HG02884 (cell line): ENCODE measurements at regions not wholly inside any gene's neighbourhood (a gene's known extent, or its start where the extent isn't known, plus 50 kb on each side); places are given as distances from the start of the nearest gene placed in this dataset.

Experiments used
- ATAC-seq: cut with Tn5 transposase; IDR thresholded peaks from one replicate; pipeline ENCODE4 v1.9.1; 2021; ENCODE audit warnings: mild to moderate bottlenecking, moderate library complexity; ENCODE audit not compliant: unreplicated experiment

GRCh38 chr10:120982507-120982906 is 131.3 kb downstream of the WDR11 start:
- no peak for ATAC-seq

DNA sequence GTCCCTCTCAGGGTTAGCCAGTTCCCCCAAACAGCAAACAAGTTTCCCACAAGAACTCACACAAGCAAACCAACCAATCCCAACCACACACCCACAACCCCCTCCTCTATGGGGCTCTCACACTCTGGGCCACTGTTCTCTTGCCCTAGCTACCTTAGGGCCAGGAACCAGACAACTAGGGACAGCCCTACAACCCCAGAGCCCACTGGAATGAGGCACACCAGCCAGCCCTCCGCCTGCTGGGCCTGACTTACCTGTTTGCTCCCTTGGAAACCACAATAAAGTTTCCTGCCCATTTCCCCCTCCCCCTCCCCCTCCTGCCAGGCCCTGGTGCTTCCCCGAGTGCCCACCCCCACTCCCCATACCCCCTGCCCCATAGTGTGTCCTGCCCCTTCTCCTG is 132.6 kb downstream of the WDR11 start:
- no peak for ATAC-seq

DNA sequence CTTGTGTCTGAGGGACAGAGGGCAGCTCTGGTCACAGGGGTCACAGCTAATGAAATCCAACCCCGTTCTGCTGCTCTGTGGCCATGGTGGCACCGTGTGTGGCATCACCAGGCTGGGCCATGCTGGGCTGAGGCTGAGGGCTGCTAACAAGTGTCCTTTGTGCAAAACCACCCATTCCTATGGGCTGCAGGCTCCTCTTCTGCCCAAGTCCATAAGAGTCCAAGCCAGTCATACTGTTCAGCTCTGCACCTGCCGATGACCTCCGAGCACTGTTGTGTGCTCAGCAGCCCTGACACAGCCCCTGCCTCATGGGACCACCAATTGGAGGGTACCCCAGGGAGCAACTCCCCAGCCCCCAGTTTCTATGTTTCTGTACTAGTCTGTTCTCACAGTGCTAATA is 133.1 kb downstream of the WDR11 start:
- no peak for ATAC-seq

GRCh38 chr10:120987359-120987758 is 136.2 kb downstream of the WDR11 start:
- ATAC-seq: no peak

GRCh38 chr10:120988751-120989150 is 137.6 kb downstream of the WDR11 start:
- no peak for ATAC-seq

DNA sequence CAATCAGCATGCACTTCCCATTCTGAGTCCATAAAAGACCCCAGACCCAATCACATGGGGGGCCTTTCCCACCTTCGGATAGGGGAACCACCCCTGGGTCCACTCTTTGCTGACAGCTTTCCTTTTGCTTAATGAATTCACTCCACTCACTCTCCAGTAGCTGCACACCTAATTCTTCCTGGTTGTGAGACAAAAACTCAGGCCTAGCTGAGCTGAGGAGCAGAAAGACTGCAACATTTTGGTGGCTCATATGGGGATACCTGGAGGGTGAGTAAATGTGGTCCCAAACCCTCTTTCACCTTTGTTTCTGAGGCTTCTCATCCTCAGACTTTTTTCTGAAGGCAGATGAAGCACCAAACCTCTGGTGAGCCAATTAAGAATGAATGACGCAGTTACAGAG is 138.1 kb downstream of the WDR11 start:
- no peak for ATAC-seq

- no peak for ATAC-seq
Measured at GRCh38 chr10:120989996-120990598, 138.9 kb downstream of the WDR11 start.

DNA sequence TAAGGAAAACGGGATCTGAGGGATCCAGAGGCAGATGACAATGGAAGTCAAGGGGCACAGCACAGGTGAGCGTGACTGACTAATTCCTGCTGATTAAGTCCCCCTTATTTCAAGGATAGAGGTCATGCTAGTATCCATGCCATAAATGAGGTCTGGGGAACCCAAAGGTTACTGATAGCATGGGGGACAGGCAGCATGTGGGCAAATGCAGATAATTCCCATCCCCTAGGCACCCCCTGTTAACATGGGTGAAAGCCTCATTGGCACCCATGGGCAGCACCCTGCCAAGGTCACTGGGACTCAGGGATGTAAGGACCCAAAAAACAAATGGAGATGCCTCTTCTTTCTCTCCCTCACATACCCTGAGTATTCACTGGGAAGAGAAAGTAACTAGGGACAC is 139.7 kb downstream of the WDR11 start:
- no peak for ATAC-seq

DNA sequence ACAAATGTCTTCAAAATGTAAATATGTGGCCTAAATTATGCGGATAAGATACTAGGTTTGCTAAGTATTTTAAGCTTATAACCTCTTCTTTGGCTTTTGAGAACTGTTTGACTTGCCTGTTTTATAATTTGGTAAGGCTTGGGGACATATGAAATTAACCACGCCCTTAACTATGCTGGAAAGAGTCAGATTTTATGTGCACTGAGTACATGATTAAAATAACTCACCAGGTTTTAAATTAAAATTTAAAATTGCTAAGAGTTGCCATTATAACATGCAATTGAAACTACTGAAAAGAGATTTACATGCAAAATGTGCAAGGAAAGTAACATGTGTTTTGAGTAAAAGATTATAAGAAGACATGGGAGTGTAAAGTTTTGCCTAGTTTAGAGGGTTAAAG is 141.9 kb downstream of the WDR11 start:
- no peak for ATAC-seq

- no peak for ATAC-seq
Measured at GRCh38 chr10:120995768-120996167, 144.6 kb downstream of the WDR11 start.

DNA sequence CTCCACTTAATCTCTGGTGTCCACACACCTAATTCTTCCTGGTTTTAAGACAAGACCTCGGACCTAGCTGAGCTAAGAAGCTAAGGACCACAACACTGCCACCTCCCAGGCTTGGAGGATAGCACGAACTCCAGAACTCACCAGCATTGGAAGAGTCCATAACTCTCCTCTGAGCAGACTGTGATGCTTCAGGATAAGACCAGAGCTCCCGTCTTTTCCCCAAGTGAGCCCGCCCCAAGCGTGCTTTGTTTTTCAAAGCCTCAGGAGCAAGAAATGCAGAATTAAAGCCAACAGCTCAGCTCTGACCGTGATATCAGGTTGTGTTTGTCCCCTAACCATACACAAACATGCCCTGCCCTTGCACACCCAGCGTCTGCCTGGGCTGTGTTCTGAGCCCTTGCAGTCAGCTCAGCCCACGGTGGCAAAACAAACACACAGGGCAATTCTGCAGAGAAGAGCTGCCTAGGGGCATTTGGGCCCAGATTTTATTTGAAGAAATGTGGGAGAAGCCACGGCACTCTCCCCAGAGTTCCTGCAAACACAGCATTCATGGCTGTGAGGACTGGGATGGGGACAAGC is 145.4 kb downstream of the WDR11 start:
- ATAC-seq: no peak

GRCh38 chr10:120997313-120997712 is 146.2 kb downstream of the WDR11 start:
- no peak for ATAC-seq

- no peak for ATAC-seq
Measured at GRCh38 chr10:120997756-120998155, 146.6 kb downstream of the WDR11 start.

GRCh38 chr10:120998251-120998650 is 147.1 kb downstream of the WDR11 start:
- ATAC-seq: no peak

DNA sequence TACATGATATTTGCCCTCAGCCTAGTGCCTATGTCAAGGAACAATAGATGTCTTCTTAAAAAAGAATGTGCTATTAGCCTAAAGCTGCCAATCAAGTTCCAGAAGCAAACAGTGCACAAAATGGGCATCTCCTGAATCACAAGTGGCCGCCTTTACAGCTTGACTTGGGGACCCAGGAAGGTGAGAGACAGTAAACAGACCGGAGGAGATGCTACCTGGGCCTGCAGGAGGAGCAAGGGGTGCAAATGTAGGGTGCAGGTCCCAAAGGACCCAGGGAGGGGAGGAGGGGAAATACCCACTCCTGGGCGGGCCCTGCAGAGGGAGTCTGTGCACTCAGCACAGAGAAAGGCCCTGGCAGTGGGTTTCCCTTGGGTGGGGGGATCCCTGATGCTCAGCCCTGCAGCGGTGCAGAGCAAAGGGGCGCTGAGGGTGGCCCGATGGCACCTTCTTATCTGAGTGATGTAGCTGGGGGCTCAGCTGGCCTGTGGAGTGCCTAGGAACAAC is 147.7 kb downstream of the WDR11 start:
- no peak for ATAC-seq

GRCh38 chr10:120999868-121000267 is 148.7 kb downstream of the WDR11 start:
- no peak for ATAC-seq

DNA sequence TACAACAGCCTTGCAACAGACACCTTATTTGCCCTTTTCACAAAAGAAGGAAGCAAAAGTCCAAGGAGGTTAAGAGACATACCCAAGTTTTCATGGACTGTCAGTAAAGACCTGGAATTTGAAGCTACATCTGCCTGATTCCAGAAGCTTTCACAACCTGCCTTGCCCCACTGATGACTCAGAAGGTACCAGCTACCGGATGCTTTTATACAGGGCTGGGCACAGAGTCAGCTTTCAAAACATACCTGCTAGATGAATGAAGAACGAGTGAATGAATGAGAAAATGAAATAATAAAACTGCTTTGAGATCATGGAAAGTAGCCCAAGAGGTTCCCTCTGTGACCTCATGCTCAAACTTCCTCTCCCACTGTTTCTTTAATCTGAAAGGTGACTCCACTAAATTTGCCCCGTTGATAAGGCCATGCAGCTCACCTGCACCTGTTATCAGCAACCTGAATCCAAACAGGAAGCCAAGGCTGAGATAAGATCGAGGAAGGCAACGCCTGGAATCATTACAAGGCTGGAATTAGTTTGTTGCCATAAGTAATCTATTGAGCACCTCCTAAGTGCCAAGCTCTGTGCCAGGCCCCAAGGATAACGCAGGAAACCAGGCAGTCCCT is 151.5 kb downstream of the WDR11 start:
- no peak for ATAC-seq

DNA sequence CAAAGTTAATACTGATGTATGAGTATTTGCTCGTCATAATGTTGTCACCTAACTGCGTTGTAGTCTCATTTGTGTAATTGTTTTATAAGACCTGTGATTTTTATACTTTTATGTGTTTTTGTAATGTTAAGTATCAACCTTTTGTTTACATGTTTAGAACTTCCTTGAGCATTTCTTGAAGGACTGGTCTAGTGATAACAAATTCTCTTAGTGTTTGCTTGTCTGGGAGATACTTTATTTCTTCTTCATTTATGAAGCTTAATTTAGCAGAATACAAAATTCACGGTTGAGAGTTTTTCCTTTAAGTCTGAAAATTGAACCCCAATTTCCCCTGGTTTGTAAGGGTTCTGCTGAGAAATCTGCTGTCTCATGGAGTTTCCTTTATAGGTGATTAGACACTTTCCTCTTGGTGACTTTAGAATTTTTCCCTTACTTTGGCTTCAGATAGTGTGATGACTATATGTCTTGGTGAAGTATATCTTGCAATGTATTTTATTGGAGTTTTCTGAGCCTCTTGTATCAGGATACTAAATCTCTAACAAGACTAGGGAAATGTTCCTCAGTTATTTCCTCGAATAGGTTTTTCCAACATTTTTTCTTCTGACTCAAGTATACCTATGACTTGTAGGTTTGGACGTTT is 154.9 kb downstream of the WDR11 start:
- no peak for ATAC-seq

DNA sequence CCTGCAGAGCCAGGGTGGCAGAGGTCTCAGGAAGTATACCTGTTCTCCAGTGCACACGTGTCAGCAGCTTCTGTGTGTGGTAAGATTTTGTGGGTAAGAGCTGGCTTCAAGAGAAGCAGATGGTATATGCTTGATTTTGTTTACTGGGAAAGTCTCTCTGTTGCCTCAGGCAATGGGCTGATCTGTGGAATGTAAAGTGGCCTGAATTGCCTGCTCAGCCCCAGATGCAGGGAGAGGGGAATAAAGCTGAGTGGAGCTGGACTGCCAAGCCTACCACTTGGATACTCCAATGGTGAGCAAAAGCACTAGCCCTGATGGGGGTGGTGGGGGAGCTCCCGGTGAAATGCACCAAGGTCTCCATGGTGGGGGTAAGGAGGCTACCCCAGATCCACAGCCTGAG is 156.1 kb downstream of the WDR11 start:
- ATAC-seq: no peak

DNA sequence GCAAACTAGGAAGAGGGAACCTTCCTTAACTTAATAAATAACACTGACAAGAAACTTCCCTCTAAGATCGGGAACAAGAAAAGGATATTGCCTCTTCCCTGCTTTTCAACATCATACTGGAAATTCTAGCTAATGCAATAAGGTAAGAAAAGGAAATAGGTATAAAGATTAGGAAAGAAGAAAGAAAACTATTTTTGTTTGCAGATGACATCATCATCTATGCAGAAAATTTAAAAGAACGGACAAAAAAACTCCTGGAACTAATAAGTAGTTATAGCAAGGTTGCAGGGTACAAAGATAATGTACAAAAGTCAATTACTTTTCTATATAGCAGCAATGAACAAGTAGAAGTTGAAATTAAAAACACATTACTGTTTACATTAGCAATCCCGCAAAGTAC is 164.8 kb downstream of the WDR11 start:
- ATAC-seq: no peak

DNA sequence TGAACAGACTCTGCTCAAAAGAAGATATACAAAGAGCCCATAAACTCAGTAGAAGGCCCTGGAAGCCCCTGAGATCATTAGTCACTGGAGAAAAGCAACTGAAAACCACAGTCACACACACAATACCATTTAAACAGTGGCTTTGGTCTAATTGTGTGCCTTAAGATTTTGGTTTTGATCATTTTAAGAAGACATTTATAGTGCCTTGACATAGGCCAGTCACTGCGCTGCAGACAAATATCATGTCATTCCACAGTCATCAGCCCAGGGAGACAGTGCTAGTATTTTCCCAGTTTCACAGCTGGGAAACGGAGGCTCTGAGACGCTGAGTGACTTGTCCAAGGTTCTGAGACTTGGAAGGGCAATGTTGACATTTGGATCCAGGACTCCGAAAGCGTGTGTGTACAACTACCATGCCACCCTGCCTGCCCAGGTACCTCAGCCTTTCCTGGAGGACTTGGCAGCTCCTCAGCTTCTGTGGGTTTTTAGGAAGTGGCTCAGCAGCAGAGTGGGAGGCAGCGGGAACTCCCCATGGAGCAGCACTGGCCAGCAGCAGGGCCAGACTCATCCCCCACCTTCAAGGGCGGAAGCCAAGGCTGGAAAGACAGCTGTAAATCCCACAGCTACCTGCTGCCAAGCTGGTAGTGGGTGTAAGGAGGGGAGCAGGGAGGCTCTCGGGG is 173.9 kb downstream of the WDR11 start:
- ATAC-seq: no peak
